Lower leg skin (tissue), 4 donors: ENCODE measurements at regions not wholly inside any gene's neighbourhood (a gene's known extent, or its start where the extent isn't known, plus 50 kb on each side); places are given as distances from the start of the nearest gene placed in this dataset.
"Not testable (repeated sequence)": the region's sequence is repeated elsewhere in the genome, so short reads cannot be mapped to it uniquely, and the experiment has no call there.

ENCODE experiments used
- DNase-seq, 2 donors: peaks; one replicate each; pipeline ENCODE4 v3.0.0-alpha.2; 2019; ENCODE audit warnings: low spot score in 2 of 2
- H3K4me3 ChIP-seq: fragments of 200-600 bp; sonication (generic); 2 replicates; pipeline ENCODE4 v1.5.1; 2017; ENCODE audit warnings: mild to moderate bottlenecking, low read depth; ENCODE audit not compliant: poor library complexity, severe bottlenecking
- CTCF ChIP-seq, 3 donors: fragments of 450-650 bp; IDR thresholded peaks; one replicate each; pipeline ENCODE4 v1.5.1; 2016; ENCODE audit warnings: antibody characterized with exemption in 3 of 3, mild to moderate bottlenecking in 3 of 3, moderate library complexity in 2 of 3
- POLR2A ChIP-seq, 2 donors: fragments of 450-650 bp; IDR thresholded peaks; one replicate each; pipeline ENCODE4 v1.6.1; 2016 to 2017; ENCODE audit warnings: antibody characterized with exemption in 2 of 2, mild to moderate bottlenecking in 1 of 2, moderate library complexity in 1 of 2
- WGBS, 2 donors: methylation state at CpG; one replicate each; pipeline ENCODE4 v1.1.5; 2018; 5-methylcytosine and 5-hydroxymethylcytosine counted together
- intact Hi-C: fragments of 100-400 bp; cut with DNase I; formaldehyde crosslinking; loops from one replicate; pipeline ENCODE4 v1.15.0; 2023; ENCODE audit warnings: low total_unique reads

- intact Hi-C loops = no loop called here
- no peak overlapping the region for H3K4me3 ChIP-seq
- no peak for DNase-seq
- no peak for TF ChIP-seq CTCF (IDR thresholded peaks at IDR 0.05)
- no peak for TF ChIP-seq POLR2A (IDR thresholded peaks at IDR 0.05)
Measured at GRCh38 chr13:73815796-73816195, 318.4 kb downstream of the KLF12 start.

GRCh38 chr13:73810647-73811046, 323.6 kb downstream of the KLF12 start:
- 92 to 95% methylated on average over 1 of the region's 1 CpG for WGBS, 2 donors
- intact Hi-C loops = no loop called here
- TF ChIP-seq POLR2A (IDR thresholded peaks at IDR 0.05) (no peak), CTCF (IDR thresholded peaks at IDR 0.05) (no peak)
- no peak overlapping the region for H3K4me3 ChIP-seq
- no peak for DNase-seq

GRCh38 chr13:73809561-73809960, 324.6 kb downstream of the KLF12 start:
- H3K4me3 ChIP-seq = no peak overlapping the region
- TF ChIP-seq CTCF (IDR thresholded peaks at IDR 0.05) = no peak
- TF ChIP-seq POLR2A (IDR thresholded peaks at IDR 0.05) = no peak
- WGBS, 2 donors = 57 to 70% methylated on average over 1 of the region's 1 CpG
- intact Hi-C loops = no loop called here
- DNase-seq = no peak

GRCh38 chr13:73808318-73808717, 325.9 kb downstream of the KLF12 start:
- TF ChIP-seq POLR2A (IDR thresholded peaks at IDR 0.05) (no peak), CTCF (IDR thresholded peaks at IDR 0.05) (no peak)
- H3K4me3 ChIP-seq = no peak overlapping the region
- WGBS, 2 donors = 85 to 88% methylated on average over 5 of the region's 5 CpGs
- no peak for DNase-seq
- intact Hi-C loops = no loop called here

- WGBS, 2 donors = 96% methylated on average over 6 of the region's 6 CpGs
- DNase-seq, intact Hi-C loops, H3K4me3 ChIP-seq: not testable (repeated sequence)
Measured at GRCh38 chr13:73805326-73805958, 328.8 kb downstream of the KLF12 start.

- TF ChIP-seq POLR2A (IDR thresholded peaks at IDR 0.05) = no peak
- no peak for TF ChIP-seq CTCF (IDR thresholded peaks at IDR 0.05)
- intact Hi-C loops = no loop called here
- H3K4me3 ChIP-seq = no peak overlapping the region
- WGBS, 2 donors = 53% methylated on average over 1 of the region's 1 CpG
- DNase-seq = no peak
Measured at GRCh38 chr13:73803997-73804396, 330.2 kb downstream of the KLF12 start.
